Uterus (tissue), 3 donors: ENCODE measurements at regions not wholly inside any gene's neighbourhood (a gene's known extent, or its start where the extent isn't known, plus 50 kb on each side); places are given as distances from the start of the nearest gene placed in this dataset.

Experiments
- DNase-seq, 2 donors: peaks; one replicate each; pipeline ENCODE4 v3.0.0-alpha.2; 2019 to 2020
- H3K27ac ChIP-seq, 2 donors: fragments of 200-600 bp; sonication (generic); 1 replicate in 1 of 2; 2 replicates in 1 of 2; pipeline ENCODE4 v1.5.1; 2016 to 2018
- H3K27me3 ChIP-seq, 2 donors: fragments of 200-600 bp; sonication (generic); one replicate each; pipeline ENCODE4 v1.5.1; 2018 to 2019; ENCODE audit warnings: control low read depth in 1 of 2
- H3K36me3 ChIP-seq, 2 donors: fragments of 200-600 bp; sonication (generic); one replicate each; pipeline ENCODE4 v1.5.1; 2019; ENCODE audit warnings: control low read depth in 1 of 2
- H3K4me1 ChIP-seq, 2 donors: fragments of 200-600 bp; sonication (generic); one replicate each; pipeline ENCODE4 v1.5.1; 2018 to 2019; ENCODE audit warnings: control low read depth in 1 of 2
- H3K4me3 ChIP-seq, 2 donors: fragments of 200-600 bp; sonication (generic); 1 replicate in 1 of 2; 2 replicates in 1 of 2; pipeline ENCODE4 v1.5.1; 2018 to 2019; ENCODE audit warnings: mild to moderate bottlenecking in 1 of 2
- H3K9me3 ChIP-seq, 2 donors: fragments of 200-600 bp; sonication (generic); one replicate each; pipeline ENCODE4 v1.5.1; 2019; ENCODE audit warnings: control low read depth in 1 of 2
- CTCF ChIP-seq, 4 experiments: fragments of 200-600 bp in 2 of 4; fragments of 450-650 bp in 2 of 4; sonication (generic) in 2 of 4; IDR thresholded peaks; one replicate each; pipeline ENCODE4 v1.5.1; 2016 to 2019; ENCODE audit warnings: antibody characterized with exemption in 4 of 4, mild to moderate bottlenecking in 2 of 4, moderate library complexity in 1 of 4
- POLR2A ChIP-seq, 2 donors: fragments of 450-650 bp; IDR thresholded peaks; one replicate each; pipeline ENCODE4 v1.6.1; 2016; ENCODE audit warnings: antibody characterized with exemption in 2 of 2, mild to moderate bottlenecking in 1 of 2, moderate library complexity in 1 of 2
- intact Hi-C: fragments of 100-400 bp; cut with DNase I; formaldehyde crosslinking; loops from one replicate; pipeline ENCODE4 v1.15.1; 2023; ENCODE audit warnings: low total_unique reads
- donor health status: DM: yes; HTN: yes; CAD: no.

- Histone ChIP-seq H3K9me3 (no peaks in the 10 kb centered on the region), H3K4me3 (no peak overlapping the region), H3K4me1 (no peaks in the 10 kb centered on the region), H3K36me3 (no peaks in the 10 kb centered on the region), H3K27ac (no peak overlapping the region), H3K27me3 (no peaks in the 10 kb centered on the region)
- TF ChIP-seq CTCF (IDR thresholded peaks at IDR 0.05) (no peak), POLR2A (IDR thresholded peaks at IDR 0.05) (no peak)
- no peak for DNase-seq
- intact Hi-C loops, result no loop called here
These were observed 56.4 kb downstream of the NEUROD6 start for GRCh38 chr7:31284106-31284505.

DNA sequence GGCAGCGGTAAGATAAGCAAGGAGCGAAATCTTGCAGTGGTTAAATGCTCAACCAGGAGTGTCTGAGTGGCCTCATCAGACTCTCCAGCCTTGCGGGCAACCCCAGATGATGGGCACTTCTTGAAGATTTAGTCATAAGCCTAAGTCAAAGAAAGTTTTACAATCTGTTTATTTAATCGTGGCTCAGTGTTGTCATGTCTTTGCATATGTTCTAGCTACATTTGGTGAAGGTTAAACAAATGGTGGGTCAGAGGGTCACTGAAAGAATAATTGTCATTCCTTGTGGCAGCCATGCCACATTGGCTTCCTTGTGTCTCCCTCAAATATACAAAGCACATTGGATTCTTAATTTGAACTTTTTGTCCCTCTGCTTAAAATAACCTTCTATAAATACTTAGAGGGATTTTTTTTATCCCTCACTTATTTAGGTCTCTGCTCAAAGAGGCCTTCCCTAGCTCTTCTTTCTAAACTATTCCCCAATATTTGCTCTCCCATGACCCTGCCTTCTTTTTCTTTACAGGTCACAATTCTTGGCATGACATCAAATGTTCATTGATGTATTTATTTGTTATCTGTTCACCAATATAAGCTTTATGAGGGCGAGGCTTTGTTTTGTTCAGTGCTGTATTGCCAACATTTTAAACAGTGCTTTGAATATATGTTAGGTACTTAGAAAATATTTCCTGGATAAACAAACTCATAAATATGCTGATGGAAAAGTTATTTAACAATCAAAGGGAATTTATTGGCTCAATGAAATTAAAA lies 68.7 kb downstream of the NEUROD6 start:
- intact Hi-C loops, result no loop called here
- TF ChIP-seq POLR2A (IDR thresholded peaks at IDR 0.05) (no peak), CTCF (IDR thresholded peaks at IDR 0.05) (no peak)
- Histone ChIP-seq H3K27me3 (no peaks in the 10 kb centered on the region), H3K4me1 (no peaks in the 10 kb centered on the region), H3K9me3 (no peaks in the 10 kb centered on the region), H3K4me3 (no peak overlapping the region), H3K36me3 (no peaks in the 10 kb centered on the region), H3K27ac (no peak overlapping the region)
- DNase-seq, result no peak

DNA sequence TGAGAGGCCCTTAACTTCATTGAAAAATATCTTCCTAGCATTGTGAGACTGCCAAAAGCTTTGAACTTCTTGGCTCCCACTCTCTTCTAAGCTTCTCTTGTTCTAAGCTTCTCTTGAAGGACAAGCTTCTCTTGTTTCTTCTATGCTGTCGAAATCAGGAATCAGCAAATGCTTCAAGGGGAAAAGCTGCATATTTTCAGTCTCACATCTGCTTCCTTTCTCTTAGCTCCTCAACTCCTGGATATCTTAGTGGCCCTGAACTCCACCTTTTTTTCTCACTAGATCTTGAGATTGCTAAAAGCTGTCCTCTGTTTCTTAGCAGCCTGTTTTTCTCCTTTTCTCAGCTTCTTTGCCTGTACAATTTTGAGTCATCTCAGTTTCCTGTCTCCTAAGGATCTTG lies 73.0 kb downstream of the NEUROD6 start:
- no peak for TF ChIP-seq CTCF (IDR thresholded peaks at IDR 0.05)
- Histone ChIP-seq H3K36me3 (no peaks in the 10 kb centered on the region), H3K4me3 (no peak overlapping the region), H3K4me1 (no peaks in the 10 kb centered on the region), H3K9me3 (no peaks in the 10 kb centered on the region), H3K27me3 (no peaks in the 10 kb centered on the region), H3K27ac (no peak overlapping the region)
- no peak for DNase-seq
- intact Hi-C loops, result no loop called here

DNA sequence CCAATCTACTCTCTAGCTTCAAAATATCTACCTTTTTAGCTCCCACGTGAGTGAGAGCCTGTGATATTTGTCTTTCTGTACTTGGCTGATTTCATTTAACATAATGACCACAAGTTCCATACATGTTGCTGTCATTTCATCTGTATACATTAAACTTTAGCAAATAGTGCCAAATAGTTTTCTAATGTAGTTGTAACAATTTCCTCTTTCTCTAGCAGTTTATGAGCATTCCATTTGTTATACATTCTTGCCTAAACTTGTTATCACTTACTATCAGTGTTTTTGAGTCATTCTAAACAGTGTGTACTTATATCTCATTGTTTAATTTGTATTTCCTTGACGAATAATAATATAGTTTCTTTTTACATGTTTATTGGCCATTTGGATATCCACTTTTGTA lies 77.2 kb downstream of the NEUROD6 start:
- H3K27me3 ChIP-seq, result no peaks in the 10 kb centered on the region
- no peak overlapping the region for H3K27ac ChIP-seq
- no peaks in the 10 kb centered on the region for H3K36me3 ChIP-seq
- DNase-seq, result no peak
- intact Hi-C loops, result no loop called here
- no peak overlapping the region for H3K4me3 ChIP-seq
- H3K4me1 ChIP-seq, result no peaks in the 10 kb centered on the region
- H3K9me3 ChIP-seq, result no peaks in the 10 kb centered on the region
- TF ChIP-seq CTCF (IDR thresholded peaks at IDR 0.05) (no peak), POLR2A (IDR thresholded peaks at IDR 0.05) (no peak)

- no peaks in the 10 kb centered on the region for H3K36me3 ChIP-seq
- no peak for DNase-seq
- no peak overlapping the region for H3K4me3 ChIP-seq
- H3K27me3 ChIP-seq, result no peaks in the 10 kb centered on the region
- H3K9me3 ChIP-seq, result no peaks in the 10 kb centered on the region
- H3K27ac ChIP-seq, result no peak overlapping the region
- H3K4me1 ChIP-seq, result no peaks in the 10 kb centered on the region
- TF ChIP-seq POLR2A (IDR thresholded peaks at IDR 0.05) (no peak), CTCF (IDR thresholded peaks at IDR 0.05) (no peak)
- intact Hi-C loops, result no loop called here
These were observed 79.2 kb downstream of the NEUROD6 start for GRCh38 chr7:31261341-31261740.
